BJ (cell line): ENCODE measurements at regions not wholly inside any gene's neighbourhood (a gene's known extent, or its start where the extent isn't known, plus 50 kb on each side); places are given as distances from the start of the nearest gene placed in this dataset.

ENCODE experiments used
- CTCF ChIA-PET: fragments of 350-600 bp; formaldehyde crosslinking; extraction: SDS; loops from one replicate; lab custom pipeline; 2021; ENCODE audit warnings: antibody characterized with exemption, inconsistent platforms; lab: Yijun Ruan, JAX
- POLR2A ChIA-PET: fragments of 300-600 bp; sonication (Branson Sonifier 250); formaldehyde crosslinking; extraction: SDS; loops from one replicate; lab custom pipeline; 2021; ENCODE audit warnings: antibody characterized with exemption; lab: Charles Lee
- DNase-seq: peaks from one replicate; pipeline ENCODE4 v3.0.0-alpha.2; 2011; ENCODE audit warnings: low read depth
- H3K27me3 ChIP-seq: 2 replicates; pipeline ENCODE4 v1.6.0; 2011; ENCODE audit warnings: low read length; ENCODE audit not compliant: control insufficient read depth, insufficient read depth
- H3K36me3 ChIP-seq: 2 replicates; pipeline ENCODE4 v1.5.1; 2011; ENCODE audit warnings: low read length; ENCODE audit not compliant: control insufficient read depth, insufficient read depth
- H3K4me3 ChIP-seq: 2 replicates; pipeline ENCODE4 v1.5.1; 2011; ENCODE audit warnings: low read depth, mild to moderate bottlenecking, control low read depth, low read length
- CTCF ChIP-seq: IDR thresholded peaks from 2 replicates; pipeline ENCODE4 v1.5.1; 2011; ENCODE audit warnings: low read depth, mild to moderate bottlenecking, control low read depth, inconsistent platforms, low read length, moderate library complexity; ENCODE audit not compliant: insufficient read depth

- H3K27me3 ChIP-seq: no peaks in the 10 kb centered on the region
Observed at GRCh38 chr13:86932776-86933334, 738.3 kb upstream of the SLITRK5 start.

GRCh38 chr13:86933676-86934075 is 737.5 kb upstream of the SLITRK5 start:
- POLR2A ChIA-PET: no interaction called here
- Histone ChIP-seq H3K27me3 (no peaks in the 10 kb centered on the region), H3K36me3 (no peaks in the 10 kb centered on the region), H3K4me3 (no peak overlapping the region)
- no peak for DNase-seq
- TF ChIP-seq CTCF: no peak
- CTCF ChIA-PET: no interaction called here

More at GRCh38 chr13:86932776-86933334, 738.3 kb upstream of the SLITRK5 start:
- no peak for TF ChIP-seq CTCF
- ChIA-PET CTCF (no interaction called here), POLR2A (no interaction called here)
- H3K4me3 ChIP-seq: no peak overlapping the region
- no peak for DNase-seq
- H3K36me3 ChIP-seq: no peaks in the 10 kb centered on the region

GRCh38 chr13:86937316-86937715 is 733.9 kb upstream of the SLITRK5 start:
- no peak overlapping the region for H3K4me3 ChIP-seq
- no peaks in the 10 kb centered on the region for H3K36me3 ChIP-seq
- ChIA-PET CTCF (no interaction called here), POLR2A (no interaction called here)
- DNase-seq: no peak
- no peak for TF ChIP-seq CTCF
- no peaks in the 10 kb centered on the region for H3K27me3 ChIP-seq

GRCh38 chr13:86945584-86945983 is 725.6 kb upstream of the SLITRK5 start:
- ChIA-PET CTCF (no interaction called here), POLR2A (no interaction called here)
- H3K27me3 ChIP-seq: no peaks in the 10 kb centered on the region
- no peaks in the 10 kb centered on the region for H3K36me3 ChIP-seq
- no peak for DNase-seq
- TF ChIP-seq CTCF: no peak
- no peak overlapping the region for H3K4me3 ChIP-seq

- DNase-seq: no peak
- ChIA-PET POLR2A (no interaction called here), CTCF (no interaction called here)
- H3K36me3 ChIP-seq: no peaks in the 10 kb centered on the region
- no peak overlapping the region for H3K4me3 ChIP-seq
- no peak for TF ChIP-seq CTCF
- no peaks in the 10 kb centered on the region for H3K27me3 ChIP-seq
Observed at GRCh38 chr13:86946734-86947133, 724.4 kb upstream of the SLITRK5 start.
